Activated T-helper 1 cell treated with Interleukin-2 at 50 U/mL for 16 hours (primary cell): ENCODE measurements at regions not wholly inside any gene's neighbourhood (a gene's known extent, or its start where the extent isn't known, plus 50 kb on each side); places are given as distances from the start of the nearest gene placed in this dataset.

Experiments
- DNase-seq: peaks from one replicate; pipeline ENCODE4 v3.0.0-alpha.2; 2020; ENCODE audit warnings: low read depth

GRCh38 chrX:45868425-45868824, 667.7 kb upstream of the DIPK2B start:
- DNase-seq: no peak

DNA sequence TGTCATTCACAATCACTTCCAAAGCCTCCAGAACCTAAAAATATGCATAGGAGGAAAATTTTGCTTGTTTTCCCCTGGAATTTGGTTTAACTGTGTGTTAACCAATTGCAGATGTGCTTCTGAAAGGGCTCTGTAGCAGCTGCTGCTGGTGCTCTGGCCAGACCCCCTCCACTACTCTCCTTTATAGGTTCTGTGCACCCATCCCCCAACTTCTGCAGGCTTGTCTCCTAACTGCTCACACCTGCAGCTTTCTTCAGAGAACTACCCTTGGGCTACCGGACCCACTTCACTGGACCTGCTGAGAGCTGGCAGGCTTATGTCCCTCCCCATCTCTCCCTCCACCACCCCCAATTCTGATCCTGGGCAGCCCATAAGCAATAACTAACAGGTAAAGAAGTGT, 662.1 kb upstream of the DIPK2B start:
- no peak for DNase-seq

DNA sequence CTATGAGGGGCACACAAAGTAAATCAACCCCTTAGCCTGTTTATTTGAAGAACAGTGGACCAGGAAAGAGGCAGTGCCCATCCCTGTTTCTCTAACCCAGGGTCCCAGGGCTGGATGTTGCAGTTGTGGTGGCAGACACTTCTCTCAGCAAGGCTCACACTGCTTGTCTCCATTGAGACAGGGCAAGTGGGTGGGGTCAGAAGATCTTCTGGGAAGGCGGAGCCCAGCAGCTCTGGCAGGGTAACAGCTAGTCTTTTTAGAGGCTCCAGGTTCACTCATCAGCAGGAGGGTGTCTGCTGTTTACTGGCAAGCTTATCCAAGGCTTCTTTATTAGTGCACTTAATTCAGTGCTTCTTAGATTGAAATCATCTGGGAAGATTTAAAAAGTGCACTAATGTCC, 659.8 kb upstream of the DIPK2B start:
- DNase-seq: no peak

GRCh38 chrX:45859407-45859806, 658.7 kb upstream of the DIPK2B start:
- DNase-seq: no peak

- DNase-seq: no peak
These were observed 652.2 kb upstream of the DIPK2B start for GRCh38 chrX:45852884-45853283.

- peak; percentile 23 for DNase-seq
These were observed 650.8 kb upstream of the DIPK2B start for GRCh38 chrX:45851434-45851991.

GRCh38 chrX:45850775-45851433, 650.2 kb upstream of the DIPK2B start:
- DNase-seq: peak; percentile 4

DNA sequence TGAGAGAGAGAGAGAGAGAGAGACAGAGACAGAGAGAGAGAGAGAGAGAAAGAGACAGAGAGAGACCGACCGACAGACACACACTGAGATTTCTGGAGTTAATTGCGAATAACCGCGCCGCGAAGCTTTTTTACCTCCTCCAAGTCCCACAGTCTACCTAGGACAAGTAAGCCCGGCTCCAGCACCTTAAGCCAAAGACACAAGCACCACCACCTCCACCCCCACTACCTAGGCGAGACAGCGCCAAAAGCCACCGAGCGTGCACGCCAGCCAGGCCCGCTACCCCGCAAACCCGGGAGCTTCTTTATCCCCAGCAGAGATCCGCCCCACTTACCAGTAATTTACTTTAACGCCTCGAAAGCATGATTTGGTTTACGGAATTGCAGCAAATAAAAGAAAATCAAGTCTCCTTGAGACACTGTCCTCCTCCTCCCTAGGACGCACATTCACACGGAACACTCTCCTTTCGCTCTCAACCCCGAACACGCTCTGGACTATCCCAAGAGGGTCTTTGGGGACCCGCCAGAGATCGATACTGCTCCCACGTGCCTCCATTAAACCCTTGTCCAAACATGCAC, 649.6 kb upstream of the DIPK2B start:
- DNase-seq: no peak

- DNase-seq: no peak
These were observed 648.7 kb upstream of the DIPK2B start for GRCh38 chrX:45849261-45849862.

GRCh38 chrX:45847961-45848360, 647.3 kb upstream of the DIPK2B start:
- no peak for DNase-seq

DNA sequence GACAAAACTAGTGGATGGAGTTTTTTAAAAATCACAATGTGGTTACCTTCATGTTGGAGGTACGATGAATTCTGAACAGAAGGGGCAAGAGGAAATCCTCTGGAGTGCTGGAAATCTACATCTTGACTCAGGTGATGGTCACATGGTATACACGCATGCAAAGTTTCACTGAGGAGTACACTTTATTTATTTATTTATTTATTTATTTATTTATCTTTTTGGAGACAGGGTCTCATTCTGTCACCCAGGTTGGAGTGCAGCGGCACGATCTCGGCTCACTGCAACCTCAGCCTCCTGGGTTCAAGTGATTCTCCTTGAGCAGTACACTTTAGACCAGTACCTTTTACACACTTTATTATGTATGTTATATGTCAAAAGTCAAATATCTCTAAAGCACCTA, 645.7 kb upstream of the DIPK2B start:
- no peak for DNase-seq

- DNase-seq: no peak
These were observed 644.5 kb upstream of the DIPK2B start for GRCh38 chrX:45845142-45845541.

- no peak for DNase-seq
These were observed 642.8 kb upstream of the DIPK2B start for GRCh38 chrX:45843518-45843917.

- DNase-seq: no peak
These were observed 642.2 kb upstream of the DIPK2B start for GRCh38 chrX:45842926-45843315.

GRCh38 chrX:45842207-45842925, 641.7 kb upstream of the DIPK2B start:
- DNase-seq: no peak

DNA sequence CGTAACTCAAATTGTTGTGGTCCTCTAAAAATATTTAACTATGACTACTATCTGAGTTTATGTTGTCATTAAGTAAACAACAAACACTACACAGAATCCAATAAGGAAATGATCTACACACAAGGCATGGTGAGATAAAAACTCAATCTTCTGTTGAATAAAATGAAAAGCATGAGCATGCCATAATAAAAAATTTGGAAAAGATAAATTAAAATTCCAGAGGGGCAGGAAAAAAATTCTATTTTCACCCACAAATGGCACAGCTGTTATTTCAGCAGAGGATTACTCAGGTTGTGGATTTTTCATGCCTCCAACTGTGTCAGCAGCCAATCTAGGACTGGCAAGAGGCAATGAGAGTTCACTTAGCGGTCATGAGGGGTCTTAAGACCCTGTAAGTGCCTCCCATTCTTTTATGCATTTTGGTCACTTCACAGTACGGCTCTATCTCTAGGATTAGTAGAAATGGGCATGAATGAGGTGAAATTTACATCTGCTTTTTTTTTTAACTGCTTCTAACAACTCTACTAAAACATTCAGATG, 639.8 kb upstream of the DIPK2B start:
- no peak for DNase-seq

GRCh38 chrX:45830343-45830742, 629.7 kb upstream of the DIPK2B start:
- DNase-seq: no peak

GRCh38 chrX:45824471-45824870, 623.8 kb upstream of the DIPK2B start:
- DNase-seq: no peak

DNA sequence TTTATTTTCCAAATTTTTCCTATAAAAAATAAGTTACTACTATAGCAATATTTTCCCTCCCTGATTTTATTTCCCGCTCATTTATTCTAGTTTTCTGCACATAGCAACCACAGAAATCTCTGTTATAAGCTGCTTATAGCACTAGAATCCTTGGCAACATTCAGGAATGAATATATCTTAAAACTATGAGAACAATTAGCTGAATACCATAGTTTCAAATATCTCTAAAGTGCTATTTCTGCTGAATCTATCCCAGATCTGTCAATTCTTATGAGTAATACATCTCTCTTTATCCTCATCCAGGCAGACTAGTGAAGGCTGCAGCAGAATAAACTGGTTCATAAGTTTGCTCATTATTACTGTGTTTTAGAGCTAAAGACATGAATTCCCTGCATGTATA, 622.9 kb upstream of the DIPK2B start:
- no peak for DNase-seq

DNA sequence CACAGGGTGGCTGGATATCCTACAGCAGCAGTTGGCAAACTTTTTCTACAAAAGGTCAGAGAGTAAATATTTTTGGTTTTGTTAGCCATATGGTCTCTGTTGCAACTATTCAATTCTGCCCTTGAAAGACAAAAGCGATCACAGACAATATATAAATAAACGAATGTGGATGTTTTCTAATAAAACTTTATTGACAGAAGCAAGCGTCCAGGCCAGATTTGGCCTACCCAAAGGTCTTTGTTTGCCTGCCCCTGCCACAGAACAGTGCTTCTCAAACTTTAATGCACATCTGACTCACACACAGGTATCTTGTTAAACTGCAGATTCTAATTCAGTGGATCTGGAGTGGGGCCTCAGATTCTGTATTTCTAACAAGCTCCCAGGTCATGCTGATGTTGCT, 621.4 kb upstream of the DIPK2B start:
- DNase-seq: no peak

DNA sequence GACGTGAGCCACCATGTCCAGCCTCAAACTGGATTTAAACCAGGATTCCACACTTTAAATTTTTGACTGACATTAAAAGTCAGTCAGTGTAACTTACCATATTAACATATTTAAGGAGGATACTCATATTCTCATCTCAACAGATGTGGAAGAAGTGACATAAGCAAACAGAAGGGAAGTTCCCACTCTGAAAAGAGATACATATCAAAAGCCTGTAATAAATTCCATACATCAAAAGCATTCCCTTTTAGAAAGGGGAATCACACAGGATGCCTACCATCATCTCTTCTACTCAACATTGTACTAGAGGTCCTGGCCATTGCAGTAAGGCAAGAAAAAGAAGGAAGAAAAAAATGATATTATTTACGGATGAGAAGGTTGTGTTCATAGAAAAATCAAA, 618.2 kb upstream of the DIPK2B start:
- no peak for DNase-seq

- no peak for DNase-seq
These were observed 614.8 kb upstream of the DIPK2B start for GRCh38 chrX:45815441-45815840.

- no peak for DNase-seq
These were observed 610.6 kb upstream of the DIPK2B start for GRCh38 chrX:45811326-45811725.
